MV-4-11 (cell line): ENCODE measurements at regions not wholly inside any gene's neighbourhood (a gene's known extent, or its start where the extent isn't known, plus 50 kb on each side); places are given as distances from the start of the nearest gene placed in this dataset.

Experiments
- DNase-seq: peaks from one replicate; lab custom pipeline; 2025; lab: John Stamatoyannopoulos, UW

DNA sequence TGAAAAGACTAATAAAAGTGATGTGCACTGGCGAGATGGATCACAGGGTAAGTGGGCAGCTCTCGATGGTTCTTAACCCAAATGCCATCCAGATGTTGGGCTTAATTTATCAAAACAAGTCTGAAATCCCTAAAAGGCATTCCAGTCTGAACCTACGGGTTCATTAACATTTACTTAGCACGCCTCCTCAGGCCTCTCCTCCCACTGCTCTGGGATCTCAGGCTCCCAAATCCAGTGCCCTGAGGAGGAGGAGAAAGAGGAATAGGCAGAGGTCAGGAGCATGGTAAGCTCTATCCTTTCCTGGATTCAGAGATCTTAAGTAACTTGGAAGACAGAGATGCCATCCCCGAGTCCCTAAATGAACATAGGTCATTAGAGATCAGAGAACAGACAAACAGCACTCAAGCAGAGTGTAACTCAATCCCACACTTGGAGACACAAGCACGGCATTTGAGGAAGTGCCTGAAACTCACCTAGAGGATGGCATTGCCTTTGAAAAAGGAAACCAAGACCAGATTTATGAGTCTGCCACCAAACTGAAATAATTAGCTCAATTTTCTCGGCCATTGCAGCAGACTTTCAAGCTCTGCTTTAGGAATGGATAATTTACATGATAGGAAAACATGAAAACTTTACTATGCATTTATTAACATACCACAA is 140.9 kb downstream of the CXCL12 start:
- DNase-seq, result no peak

DNA sequence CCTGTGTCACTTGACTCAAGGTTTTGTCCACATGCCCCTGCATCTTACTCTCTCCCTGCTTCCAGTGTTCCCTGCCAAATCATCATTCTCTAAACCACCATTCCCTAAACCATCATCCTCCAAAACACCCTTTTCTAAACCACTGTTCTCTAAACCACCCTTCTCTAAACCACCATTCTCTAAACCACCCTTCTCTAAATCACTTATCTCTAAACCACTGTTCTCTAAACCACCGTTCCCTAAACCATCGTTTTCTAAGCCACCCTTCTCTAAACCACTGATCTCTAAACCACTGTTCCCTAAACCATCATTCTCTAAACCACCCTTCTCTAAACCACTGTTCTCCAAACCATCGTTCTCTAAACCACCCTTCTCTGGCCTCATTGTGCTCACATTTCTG is 142.1 kb downstream of the CXCL12 start:
- peak; percentile 55 for DNase-seq

DNA sequence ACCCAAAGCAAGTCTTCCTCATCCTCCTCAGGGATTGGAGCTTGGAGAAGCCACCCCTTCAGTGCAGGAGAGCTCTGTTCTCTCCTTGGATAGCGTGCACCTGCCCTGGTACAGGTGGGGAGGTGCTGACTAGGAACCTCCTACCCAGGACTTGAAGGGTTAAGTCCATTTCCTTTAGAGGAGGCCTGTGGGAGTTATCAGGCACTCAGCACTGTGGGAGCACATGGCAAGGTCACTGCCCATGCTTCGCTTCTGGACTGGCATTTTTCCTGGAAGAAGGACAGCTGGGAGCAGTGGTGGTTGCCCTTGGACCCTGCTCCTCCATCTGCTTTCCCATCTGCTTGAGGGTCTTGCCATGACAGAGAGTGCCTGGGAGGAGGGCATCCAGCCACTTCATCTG is 142.8 kb downstream of the CXCL12 start:
- DNase-seq, result no peak

DNA sequence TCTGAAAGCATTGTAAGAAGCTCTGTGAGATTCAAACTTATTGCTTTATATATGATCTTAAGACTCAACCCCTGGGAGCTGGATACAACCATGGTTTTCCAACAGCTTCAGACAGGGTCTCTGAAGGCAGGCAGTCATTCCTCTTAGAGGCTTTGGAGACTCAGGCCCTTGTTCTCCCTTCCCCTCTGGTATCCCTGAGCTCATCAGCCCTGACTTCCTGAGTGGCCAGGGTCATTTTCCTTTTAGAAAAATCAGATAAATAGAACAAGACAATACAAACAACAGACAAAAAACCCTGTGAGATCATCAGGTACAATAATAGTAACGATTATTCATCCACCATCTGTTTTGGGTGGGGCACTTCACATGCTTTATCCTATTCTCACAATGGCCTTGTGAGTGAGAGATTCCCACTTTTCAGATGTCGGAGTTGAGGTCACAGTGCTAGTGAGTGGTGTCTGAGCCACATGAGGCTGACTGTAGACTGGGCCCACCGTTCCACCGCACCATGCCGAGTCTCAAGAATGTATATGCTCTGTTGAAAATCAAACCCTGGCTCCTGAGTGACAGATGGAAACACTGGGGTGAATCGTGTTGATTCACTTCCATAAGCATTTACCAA is 144.2 kb downstream of the CXCL12 start:
- no peak for DNase-seq

DNA sequence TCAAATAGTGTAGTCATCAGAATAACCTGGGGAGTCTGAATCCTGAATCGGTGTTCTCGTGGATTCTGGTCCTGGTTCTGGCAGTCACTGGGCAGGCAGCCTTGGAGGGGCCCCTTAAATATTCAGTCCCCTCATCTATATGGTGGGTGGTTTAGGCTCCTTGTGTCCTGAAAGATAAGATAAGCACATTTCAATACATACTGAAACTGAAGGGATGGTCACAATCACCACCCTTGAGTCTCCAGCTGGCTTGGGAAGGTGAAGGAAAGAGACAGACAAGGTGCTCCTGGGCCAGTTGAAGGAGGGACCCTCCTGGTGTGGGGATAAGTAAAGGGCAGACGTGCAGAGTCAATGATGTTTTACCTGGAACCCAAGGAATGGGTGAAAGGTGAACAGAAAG is 146.7 kb downstream of the CXCL12 start:
- no peak for DNase-seq

DNA sequence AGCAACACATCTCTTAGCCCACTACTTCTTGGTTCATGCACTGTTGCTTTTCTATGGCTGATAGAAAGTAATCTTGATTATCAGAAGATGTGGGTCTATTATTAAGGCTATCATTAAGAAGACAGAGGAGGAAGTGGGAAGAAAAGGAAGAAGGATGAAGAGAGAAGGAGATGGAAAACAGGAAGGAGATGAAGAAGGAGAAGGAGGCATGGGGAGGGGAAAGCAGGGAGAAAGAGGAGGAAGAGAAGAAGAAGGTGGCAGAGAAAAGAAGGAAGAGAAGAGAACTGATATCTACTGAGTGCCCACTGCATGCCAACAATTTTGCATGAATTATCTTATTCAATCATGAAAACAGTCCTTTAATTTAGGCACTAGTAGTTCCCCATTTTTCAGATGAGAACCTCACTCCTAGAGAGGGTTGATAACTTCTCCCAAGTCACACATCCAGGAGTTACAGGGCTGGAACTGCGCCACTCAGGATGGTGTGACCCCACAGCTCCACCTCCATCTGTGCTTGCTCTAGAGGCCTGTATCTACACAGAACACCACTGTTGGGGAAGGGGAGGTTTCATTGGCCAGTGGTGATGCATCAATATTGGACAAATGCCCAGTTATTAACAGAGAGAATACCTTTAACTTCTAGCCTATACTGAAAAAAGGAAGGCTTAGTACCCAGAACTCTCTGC is 147.4 kb downstream of the CXCL12 start:
- no peak for DNase-seq

DNA sequence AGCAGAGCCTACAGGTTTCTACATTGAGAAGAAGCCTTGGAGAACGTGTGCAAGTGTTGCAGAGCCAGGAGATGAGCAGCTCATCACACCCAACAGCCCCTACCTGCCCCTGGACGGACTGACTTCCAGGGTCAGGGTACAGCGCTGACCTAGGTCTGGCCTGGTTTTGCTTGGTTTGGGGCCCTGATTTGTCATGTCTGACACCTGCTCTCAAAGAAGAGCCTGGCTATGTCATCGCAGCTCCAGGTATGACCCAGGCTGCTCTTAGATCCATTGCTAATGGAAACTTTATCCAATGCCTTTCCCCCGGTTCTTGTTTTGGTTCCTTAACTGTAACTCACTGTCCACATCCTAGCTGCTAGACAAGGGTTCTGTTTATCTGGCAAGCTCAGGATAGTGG is 149.5 kb downstream of the CXCL12 start:
- DNase-seq, result no peak

DNA sequence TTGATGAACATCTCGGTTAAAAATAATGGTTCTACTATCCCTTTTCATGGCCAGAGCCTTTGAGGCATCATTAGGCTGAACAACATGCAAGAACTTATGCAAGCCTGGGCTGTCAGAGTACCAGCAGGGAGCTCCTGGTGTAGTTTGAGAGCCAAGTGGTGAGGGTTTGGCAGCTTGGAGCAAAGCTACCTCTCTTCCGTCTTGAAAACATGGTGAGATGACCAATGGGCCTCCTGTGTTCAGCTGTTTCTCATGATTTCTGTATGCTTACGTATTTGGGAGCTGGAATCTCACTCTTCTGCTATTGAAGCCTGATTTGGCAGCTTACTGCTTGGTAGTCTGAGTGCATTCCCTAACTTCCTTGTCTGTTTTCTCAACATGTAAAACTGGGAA is 150.4 kb downstream of the CXCL12 start:
- DNase-seq, result no peak

DNA sequence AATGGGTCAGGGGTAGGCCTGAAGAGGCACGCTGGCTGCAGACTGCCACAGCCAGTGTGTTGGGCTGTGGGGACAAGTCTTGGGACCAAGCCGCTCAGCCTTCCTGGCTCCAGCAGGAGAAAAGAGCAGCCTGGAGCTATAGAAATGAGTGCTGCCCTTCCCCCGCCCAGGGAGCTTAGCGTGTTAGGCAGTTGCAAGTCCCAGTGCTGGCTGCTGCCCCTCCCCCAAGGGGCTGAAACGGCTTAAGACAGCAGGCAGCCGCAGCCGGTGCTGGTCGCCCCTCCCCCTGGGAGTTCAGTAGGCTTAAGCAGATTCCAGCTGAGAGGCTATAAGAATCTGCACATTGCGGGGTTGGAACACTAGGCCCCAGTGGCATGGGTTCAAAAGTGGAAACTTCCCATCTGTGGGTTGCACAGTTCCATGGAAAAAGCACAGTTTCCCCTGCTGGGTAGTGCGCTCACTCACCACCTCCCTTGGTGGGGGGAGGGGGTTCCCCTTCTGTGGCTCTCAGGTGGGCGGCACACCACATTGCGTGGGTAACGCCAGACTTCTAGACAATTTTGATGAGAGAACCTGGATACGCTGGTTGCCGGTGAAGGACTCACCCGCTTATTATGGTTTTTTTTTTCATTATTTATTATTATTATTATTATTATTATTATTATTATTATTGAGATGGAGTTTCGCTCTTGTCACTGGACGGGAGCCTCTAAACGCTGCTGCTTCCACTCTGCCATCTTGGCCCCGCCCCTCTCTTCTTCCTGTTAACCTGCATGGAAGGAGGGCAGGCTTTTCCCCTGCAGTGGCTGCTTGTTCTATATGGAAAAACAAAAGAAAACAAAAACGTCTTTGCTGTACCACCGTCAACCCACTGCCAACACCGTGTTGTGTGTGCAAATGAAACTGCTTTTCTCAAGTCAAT is 151.1 kb downstream of the CXCL12 start:
- no peak for DNase-seq

DNA sequence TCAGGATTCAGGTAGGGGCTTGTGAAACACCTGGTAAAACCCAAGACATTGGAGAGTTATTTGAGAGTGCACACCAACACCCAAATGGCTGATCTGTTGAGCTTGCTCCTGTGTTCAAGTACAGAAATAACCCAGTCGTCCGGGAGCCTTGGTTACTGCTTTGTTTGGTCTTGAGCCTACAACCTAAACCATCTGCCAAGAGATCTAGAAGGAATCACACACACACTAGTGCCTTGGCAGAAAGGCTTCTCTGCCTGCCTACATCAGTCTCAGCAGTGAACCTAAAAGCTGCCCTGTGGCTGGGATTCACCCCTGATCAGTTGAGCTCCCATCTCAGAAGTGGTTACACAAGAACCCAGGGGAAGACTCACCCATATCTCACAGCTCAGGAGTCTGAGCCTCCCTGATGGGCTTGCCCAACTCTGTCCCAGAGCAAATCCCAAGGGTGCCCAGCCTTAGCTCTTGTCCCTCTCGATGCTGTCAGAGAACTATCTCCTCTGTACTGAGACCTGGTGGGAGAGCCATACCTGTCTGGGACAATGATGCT is 167.6 kb downstream of the CXCL12 start:
- no peak for DNase-seq

DNA sequence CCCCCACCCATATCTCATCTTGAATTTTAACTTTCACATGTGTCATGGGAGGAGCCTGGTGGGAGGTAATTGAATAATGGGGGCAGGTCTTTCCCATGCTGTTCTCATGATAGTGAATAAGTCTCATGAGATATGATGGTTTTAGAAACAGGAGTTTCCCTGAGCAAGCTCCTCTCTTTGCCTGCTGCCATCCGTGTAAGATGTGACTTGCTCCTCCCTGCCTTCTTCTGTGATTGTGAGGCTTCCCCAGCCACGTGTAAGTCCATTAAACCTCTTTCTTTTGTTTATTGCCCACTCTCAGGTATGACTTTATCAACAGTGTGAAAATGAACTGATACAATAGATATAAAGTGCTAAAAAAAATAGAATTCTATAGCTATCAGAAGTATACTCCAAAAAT is 168.8 kb downstream of the CXCL12 start:
- no peak for DNase-seq

DNA sequence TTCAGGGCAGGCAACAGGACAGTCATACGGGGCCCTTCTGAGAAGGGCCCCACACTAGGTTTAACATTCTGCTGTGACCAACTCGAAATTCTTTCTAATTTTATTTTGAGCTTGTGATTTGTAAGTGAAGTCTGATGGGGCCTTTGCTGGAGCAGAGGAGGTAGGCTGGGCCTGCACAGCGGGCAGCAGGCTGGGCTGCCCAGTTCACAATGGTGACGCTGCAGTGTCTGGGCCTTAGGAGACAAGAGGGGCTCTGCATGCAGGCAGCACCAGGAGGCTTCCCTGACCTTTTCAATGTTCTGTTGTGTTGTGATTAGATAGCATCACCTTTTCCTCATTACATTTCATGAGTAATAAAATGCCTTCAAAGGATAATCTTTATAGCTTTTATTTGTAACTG is 175.1 kb downstream of the CXCL12 start:
- DNase-seq, result no peak

DNA sequence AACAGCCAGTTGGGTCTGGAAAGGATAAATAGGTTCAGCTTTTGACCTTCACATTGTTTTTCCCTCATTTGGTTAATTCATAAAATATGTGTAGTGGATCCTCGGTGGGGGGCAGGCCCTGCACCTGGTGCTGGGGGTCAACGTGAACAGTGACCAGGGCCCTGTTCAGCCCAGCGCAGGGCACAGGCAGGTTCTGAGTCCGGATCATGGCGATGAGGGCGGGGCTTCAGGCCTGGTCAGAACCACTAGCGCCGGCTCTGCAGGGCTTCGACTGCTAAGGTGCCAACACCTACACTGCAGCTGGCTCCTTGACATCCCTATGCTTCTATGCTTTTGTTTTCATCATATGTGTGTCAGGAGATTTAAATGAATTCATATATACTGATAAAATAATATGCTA is 177.7 kb downstream of the CXCL12 start:
- DNase-seq, result no peak

DNA sequence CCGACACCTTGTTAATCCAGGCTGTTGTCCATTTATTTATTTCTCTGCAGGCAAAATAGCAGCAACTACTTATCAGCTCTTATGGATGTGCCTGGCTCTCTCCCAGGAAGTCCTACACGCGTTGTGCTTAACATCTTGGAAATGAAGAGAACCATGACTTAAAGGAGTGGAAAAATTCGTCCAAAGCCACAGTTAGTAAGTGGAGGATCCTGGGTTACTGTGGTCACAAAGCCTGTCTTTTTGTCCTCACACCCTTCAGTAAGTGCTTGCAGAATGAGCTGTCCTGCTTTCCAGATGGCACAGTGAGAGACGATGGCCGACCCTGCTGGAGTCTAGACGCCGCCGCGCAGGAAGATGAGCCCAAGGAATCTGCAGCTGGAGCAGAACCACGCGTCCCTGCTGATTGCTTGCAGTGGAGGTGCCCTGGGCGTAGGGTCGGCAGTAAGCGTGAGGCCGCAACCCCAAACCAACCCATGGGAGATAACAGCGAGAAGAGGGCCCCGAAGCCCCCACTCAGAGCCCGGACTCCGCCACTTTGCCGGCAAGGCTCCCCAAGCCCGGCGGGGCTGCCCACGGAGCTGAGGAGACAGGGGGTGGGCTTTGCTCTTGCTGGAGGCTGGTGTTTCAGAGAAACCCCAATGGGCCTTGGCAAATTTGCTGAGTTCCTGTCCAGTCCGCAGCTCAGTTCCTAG is 178.6 kb downstream of the CXCL12 start:
- DNase-seq, result no peak

DNA sequence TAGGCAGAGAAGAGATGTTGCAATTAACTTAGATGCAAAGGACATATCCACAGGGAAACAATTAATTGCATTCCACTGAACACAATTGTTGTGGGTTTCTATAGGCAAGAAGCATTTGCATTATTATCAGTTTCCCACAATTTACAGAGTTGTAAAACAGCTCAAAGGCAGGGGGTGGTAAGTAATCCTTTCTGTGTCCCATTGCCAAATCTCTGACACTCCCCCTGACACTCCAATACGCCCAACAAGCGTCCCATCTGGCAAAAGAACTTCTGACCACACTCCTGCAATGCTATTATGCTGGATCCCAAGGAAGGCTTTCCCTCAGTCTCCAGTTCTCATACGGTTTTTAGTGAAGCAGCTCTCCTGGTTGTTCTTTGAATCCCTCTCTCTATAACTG is 179.8 kb downstream of the CXCL12 start:
- no peak for DNase-seq

DNA sequence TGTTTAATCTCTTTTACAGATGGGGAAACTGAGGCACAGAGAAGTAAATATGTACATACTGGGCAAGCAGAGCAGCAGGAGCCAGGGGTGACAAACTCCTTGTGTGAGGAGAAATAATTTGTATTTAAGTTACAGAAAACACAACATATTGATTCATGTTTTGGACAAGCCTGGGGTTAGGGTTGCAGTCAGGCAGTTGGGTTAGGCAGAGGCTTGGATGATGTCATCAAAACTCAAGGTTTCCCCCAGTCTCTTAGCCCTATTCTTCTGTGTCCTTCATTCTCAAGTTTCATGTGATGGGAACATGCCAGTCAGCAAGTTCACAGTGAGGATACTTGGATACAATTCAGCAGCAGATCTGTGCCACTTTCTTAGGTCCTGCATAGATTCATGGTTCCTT is 181.4 kb downstream of the CXCL12 start:
- no peak for DNase-seq

DNA sequence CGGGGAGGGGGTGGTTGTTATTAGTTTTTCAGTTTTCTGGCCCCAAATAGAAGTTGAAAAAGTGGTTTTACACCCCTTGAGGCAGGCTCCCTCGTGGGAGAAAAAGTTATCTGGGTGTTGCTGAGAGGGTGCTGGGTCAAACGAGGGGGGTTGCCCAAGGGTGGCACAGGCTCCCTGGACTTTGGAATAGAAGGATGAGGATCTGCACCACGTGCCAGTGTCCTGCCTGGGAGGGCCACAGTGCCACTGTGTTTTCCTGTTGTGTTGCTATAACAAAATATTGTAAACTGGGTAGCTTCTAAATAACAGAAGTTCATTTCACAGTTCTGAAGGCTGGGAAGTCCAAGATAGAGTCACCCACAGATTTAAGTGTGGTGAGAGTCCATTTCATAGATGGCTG is 181.9 kb downstream of the CXCL12 start:
- no peak for DNase-seq

DNA sequence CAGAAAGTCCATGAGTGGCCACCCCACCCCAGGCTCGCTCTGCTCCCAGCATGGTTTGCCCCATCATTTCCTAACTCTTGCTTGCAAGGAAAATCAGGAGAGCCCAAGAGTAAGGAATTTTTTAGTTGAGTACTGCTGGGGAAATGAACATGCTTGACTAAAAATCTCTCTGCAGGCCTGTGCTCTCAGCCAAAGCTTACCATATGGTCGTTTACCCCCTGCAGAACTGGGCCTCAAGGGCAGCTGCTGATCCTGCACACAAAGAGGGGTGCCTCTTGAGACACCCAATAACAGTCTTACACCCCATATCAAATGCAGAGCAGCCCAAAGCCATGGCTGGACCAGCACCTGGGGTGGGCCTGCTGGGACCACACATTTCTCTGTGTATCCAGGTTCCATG is 183.2 kb downstream of the CXCL12 start:
- no peak for DNase-seq

DNA sequence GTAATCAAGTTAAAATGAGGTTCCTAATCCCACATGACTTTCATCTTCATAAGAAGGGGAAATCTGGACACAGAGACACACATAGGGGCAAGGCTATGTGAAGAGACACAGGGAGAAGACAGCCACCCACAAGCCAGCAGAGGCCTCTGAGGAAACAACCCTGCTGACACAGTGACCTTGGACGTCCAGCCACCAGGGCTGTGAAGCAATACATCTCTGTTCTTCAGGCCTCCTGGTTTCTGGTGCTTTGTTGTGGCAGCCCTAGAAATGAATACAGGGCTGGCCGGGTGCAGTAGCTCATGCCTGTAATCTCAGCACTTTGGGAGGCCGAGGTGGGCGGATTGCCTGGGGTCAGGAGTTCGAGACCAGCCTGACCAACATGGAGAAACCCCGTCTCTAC is 183.9 kb downstream of the CXCL12 start:
- no peak for DNase-seq

DNA sequence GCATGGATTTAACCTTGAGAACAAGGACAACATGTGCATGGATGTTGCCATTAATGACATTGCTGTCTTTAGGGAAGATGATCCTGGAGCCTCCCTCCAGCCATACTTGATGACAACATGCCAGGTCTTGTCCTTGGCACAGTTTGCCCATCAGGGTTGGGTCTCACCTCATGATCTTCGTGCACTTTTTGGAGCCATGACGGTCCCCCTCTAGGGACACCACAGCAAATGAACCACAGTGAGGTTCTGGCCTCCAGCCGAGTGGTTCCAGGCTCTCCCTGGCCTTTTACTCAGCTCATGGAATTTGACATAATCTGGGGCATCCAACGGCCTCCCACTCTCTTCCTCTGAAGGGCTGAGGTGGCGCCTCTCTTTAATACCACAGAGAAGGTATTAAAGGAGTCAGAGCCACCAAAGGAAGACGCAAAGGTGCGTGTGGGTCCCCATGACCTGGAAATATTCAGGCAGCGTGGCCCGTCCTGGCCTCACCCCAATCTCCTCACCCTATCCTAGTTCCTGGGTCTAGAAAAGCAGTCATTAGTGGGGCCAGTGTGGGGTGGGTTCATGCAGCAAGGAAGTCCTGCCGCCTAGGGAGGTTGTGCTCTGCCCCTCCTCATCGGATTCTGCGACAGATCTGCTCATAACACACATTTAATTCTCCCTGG is 184.8 kb downstream of the CXCL12 start:
- no peak for DNase-seq

DNA sequence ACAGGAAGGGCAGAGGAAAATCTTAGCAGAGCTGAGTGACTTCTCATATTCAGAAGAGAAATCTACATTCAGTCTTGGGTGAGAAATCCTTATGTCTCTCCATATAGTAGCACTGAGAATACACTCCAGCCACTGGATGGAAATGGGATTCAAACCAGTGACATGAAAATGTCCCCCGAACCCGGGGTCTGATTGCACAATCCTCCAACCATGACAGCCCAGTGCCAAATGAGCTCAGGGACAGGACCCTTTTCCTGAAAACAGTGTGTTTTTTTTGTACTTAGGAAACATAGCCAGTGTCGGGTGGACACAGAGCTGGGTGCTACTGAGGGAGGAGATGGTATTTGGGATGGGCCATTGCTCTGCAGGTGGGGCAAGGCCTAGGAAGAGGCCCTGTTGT is 185.6 kb downstream of the CXCL12 start:
- DNase-seq, result no peak
